ENCODE measurements at regions not wholly inside any gene's neighbourhood (a gene's known extent, or its start where the extent isn't known, plus 50 kb on each side); places are given as distances from the start of the nearest gene placed in this dataset.
A peak's percentile ranks its signal among the peaks of the same experiment; 100 is the strongest.

GRCh38 chr6:126147291-126147815 lies 161.0 kb downstream of the TRMT11 start:
- DNase-seq (ENCODE audit: low spot score), result no peak
- no peak for FAIRE-seq

DNA sequence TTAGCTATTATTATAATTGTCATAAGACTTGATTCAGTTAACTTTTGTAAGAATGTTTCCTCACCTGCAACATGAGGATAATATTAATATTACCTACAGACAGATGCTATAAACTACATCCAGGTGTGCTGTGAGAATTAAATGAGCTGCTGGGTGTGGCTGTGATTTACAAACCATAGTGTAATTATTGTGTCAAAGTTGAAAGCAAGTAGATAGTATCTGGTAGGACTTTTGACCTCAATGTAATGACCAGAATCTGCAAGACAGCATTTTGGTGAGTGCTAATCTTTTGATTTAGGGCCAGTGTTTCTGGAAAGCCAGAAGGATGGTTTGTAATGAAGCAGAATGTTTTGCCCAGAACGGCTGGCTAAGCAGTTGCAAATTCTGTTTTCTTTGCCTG lies 162.5 kb downstream of the TRMT11 start:
- no peak for FAIRE-seq
- no peak for DNase-seq (ENCODE audit: low spot score)

GRCh38 chr6:126152372-126152745 lies 166.0 kb downstream of the TRMT11 start:
- FAIRE-seq (no peak), DNase-seq (ENCODE audit: low spot score) (no peak)

DNA sequence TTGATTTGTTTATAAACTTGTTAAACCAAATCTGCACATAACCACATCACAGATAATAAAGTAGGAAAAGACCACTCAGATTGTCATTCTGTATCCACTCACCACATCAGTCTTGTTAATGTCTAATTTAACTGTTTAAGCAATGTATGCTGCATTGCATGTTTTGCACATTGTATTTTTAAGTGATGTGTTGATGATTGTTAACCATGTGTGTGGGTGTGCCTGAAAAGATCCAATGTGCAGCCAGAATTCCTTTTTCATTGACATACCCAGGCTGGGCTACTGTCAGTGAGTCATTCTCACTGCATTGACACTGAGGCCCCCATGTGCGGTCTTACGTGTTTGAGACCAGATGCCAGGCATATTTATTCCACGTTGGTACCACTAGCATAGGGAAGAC lies 167.3 kb downstream of the TRMT11 start:
- FAIRE-seq (no peak), DNase-seq (ENCODE audit: low spot score) (no peak)

DNA sequence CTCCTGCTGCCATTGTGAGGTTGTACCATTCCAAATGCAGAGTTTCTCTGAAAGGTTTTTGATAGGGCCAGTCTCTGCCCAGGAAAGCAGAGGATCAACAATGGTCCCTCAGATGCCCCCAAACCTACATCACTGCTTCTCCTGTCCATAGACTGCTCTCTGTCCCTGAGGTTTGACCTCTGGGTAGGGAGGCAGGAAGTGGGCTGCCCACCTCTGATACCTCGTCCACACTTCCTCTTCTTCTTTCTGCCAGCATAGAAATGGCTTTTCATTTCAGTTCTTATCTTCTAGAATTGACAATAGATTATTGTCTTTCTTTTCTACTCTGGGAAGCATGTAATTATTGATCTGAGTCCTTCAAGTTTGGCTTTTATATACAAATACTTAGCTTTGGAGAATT lies 170.6 kb downstream of the TRMT11 start:
- DNase-seq (ENCODE audit: low spot score), result no peak
- FAIRE-seq, result no peak

DNA sequence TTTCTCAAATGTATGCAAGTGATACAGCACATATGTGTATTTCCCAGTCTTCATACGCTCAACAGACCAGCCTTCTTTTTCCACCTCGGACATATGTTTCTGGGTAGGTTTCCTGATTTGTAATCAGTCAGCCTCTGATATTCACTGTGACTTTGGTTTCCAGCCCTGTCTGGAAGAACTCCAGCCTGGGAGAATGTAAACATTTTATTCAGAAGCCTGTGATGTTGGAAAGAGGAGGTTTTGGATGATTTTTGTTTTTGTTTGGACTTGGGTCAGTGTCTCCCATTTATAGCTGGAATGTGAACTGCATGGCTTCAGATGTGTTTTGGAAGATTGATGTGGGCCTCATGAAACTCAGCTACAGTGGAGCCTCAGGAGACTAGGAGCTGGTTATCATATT lies 172.2 kb upstream of the CENPW start:
- FAIRE-seq (no peak), DNase-seq (ENCODE audit: low spot score) (no peak)

GRCh38 chr6:126170433-126170832 lies 169.5 kb upstream of the CENPW start:
- DNase-seq (ENCODE audit: low spot score) (no peak), FAIRE-seq (no peak)

- DNase-seq (ENCODE audit: low spot score), result no peak
- no peak for FAIRE-seq
Observed at GRCh38 chr6:126170978-126171382, 168.9 kb upstream of the CENPW start.

DNA sequence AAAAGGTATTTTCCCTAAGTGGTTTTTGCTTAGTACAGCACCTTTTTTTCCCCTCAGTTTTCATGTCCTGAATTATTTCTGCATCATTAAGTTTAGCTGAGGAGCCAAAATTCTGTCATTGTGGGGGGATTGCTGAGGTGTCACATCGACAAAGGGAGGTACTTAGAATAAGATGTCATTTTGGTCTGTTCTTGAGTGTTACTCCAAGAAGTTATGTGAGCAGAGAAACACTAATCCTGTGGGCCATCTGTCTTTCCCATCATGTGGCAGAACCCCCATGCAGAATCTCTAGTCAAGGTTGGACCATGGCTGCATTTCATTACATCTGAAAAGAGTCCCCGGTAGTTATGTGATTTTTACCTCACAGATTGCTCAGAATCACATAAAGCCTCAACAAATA lies 167.8 kb upstream of the CENPW start:
- DNase-seq (ENCODE audit: low spot score), result no peak
- FAIRE-seq, result no peak

GRCh38 chr6:126173265-126173664 lies 166.7 kb upstream of the CENPW start:
- DNase-seq (ENCODE audit: low spot score) (no peak), FAIRE-seq (no peak)

GRCh38 chr6:126174697-126175096 lies 165.2 kb upstream of the CENPW start:
- FAIRE-seq (no peak), DNase-seq (ENCODE audit: low spot score) (no peak)

- no peak for DNase-seq (ENCODE audit: low spot score)
- no peak for FAIRE-seq
Observed at GRCh38 chr6:126175251-126175650, 164.7 kb upstream of the CENPW start.

DNA sequence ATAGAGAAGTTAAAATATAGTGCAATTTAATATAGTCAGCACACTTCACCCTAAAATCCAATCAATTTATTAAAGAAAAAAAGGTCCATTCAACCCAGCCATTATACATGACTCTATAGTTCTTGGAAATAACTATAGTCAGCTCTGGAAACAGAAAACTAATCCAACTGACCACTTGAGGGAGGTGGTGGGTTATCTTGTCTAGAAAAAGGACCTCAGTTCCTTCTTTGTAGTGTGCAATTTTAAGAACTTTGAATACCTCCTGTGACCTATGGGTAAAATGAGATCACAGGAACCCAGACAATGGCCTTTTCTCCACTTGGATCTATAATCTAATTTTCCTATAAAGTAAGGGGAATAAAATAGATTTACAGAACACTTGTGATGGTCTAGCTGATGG lies 163.6 kb upstream of the CENPW start:
- DNase-seq (ENCODE audit: low spot score), result no peak
- no peak for FAIRE-seq

- FAIRE-seq (peak; percentile 88), DNase-seq (ENCODE audit: low spot score) (peak; percentile 74)
Observed at GRCh38 chr6:126180585-126180984, 159.3 kb upstream of the CENPW start.

- FAIRE-seq, result no peak
- no peak for DNase-seq (ENCODE audit: low spot score)
Observed at GRCh38 chr6:126181173-126181741, 158.7 kb upstream of the CENPW start.

DNA sequence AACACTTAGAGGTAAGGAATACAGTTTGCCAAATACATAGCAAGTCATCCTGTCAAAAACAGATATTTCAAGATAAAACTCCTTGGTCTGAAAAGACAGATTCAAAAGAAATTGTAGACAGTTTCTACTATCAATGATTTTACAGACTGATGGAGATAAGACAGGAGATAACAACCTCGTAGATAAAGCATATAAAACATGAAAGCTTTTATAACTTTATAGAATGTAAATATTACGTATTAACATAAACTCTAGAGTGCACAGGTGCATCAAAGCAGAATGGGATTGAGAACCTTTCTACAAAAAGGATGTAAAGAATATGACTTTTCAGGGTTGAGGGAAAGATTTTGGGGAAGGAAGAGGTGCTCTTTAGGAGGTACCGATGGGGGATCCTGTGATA lies 158.0 kb upstream of the CENPW start:
- FAIRE-seq, result no peak
- DNase-seq (ENCODE audit: low spot score), result no peak

DNA sequence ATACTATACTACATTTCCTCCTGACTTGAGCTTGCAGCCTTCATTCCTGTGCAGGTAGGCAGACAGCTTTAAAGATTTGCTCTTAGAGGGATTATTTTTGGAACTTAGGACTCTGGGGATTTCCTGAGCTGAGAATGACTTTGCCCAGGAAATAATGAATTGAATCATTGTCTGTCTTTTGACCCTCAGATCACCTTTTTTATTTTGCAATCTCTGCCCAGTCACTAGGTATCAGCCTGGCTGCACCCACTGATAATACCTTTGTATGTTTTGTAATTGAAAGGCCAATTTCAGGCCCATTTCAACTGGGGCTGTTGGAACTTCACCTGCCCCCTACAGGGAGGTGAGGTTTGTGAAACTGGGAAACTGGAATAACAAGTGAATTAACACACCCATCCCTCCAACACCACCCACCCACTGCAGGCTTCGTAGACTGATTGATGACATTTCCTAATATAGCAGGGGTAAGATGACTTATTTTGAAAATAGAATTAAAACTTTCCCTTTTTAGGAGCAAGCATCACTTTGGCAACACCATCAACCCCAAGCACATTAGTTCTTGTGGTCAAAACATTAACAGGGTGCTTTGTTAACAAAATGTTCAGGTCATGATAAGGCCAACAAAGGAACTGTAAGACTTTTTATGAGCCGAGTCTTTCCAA lies 157.1 kb upstream of the CENPW start:
- DNase-seq (ENCODE audit: low spot score) (no peak), FAIRE-seq (no peak)

GRCh38 chr6:126185774-126186173 lies 154.1 kb upstream of the CENPW start:
- no peak for FAIRE-seq
- DNase-seq (ENCODE audit: low spot score), result no peak

- FAIRE-seq (no peak), DNase-seq (ENCODE audit: low spot score) (no peak)
Observed at GRCh38 chr6:126188279-126188909, 151.5 kb upstream of the CENPW start.

DNA sequence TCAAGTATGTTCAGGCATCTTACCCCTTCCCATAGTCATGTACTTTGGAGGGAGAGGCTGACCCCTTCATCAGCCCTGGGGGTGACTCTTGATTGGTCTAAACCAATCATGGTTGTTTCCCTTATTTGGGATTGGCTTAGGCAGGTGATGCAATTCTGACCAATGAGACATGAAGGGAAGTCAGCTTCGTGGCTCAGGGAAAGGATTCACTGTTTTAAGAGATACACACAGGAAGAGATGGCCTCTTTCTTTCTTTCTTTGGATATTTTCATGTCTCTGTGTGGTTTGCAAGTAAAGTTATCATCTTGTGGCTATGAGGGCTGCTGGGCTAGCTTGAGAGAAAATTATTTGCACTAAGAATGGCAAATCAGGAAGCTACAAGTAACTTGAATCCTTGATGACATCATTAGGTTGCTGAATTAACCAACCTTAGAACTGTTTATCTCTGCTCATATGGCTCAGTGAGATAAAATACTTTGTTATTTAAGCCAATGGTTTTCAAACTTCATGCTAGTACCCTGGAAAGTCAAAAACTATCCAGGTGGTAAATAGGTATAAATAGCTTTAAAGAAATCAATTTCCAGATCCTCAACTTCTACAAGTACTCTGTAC lies 144.2 kb upstream of the CENPW start:
- FAIRE-seq (no peak), DNase-seq (ENCODE audit: low spot score) (no peak)

DNA sequence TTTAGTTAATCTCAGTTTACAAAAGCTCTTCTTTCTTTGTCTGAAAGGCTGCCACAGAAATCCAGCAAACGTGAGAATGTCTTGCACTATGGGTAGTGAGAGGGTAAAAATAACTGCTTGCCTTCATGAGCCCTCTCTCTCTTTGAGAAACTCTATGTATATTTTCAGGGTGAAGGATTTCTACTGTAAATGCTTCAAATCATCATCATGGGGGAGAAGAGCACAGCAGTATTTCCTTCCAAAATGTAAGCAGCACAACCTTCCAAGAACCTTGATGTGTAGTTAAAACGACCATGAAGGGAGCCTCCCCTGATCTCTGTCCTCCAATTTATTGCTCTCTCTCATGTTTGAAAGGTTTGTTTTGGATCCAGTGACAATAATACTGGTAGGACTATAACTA lies 141.3 kb upstream of the CENPW start:
- FAIRE-seq (no peak), DNase-seq (ENCODE audit: low spot score) (no peak)

DNA sequence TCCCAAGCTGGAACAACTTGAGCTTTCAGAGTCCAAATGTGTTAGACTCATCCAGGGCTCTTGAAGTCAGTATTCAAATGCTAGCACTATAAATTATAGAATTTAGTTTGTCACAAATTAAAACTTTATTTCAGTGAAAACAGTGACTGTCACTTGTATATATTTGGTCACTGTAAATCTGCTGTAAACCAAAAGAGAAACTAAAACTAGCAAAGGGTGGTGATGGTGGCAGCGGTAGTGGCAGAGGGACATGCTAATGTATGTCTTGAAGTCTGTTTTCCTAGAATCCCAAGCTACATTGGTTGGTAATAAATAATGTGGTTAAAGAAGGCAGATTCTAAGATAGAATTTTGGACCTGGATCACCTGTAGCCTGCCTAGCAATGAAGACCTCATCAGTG lies 140.4 kb upstream of the CENPW start:
- DNase-seq (ENCODE audit: low spot score) (no peak), FAIRE-seq (no peak)

DNA sequence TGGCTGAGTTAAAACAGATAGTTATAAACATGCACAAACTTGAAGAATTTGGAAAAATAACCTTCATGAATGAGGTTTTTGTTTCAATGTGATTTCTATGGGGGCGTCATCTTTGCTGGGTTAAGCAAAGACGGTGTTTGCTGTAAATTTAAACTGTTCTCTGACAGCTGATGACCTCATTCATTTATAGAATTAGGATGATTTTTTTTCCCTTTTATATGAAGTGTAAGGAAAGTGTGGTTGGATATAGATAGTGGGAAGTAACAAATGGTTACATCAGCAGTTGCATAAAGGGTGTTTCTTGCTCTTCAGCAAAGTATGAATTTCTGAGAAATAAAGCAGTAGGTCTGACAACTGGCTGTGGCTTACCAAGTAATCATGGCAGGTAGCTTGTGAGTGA lies 137.2 kb upstream of the CENPW start:
- DNase-seq (ENCODE audit: low spot score), result no peak
- no peak for FAIRE-seq
